Glutamatergic neuron (in vitro differentiated cells): ENCODE measurements at regions not wholly inside any gene's neighbourhood (a gene's known extent, or its start where the extent isn't known, plus 50 kb on each side); places are given as distances from the start of the nearest gene placed in this dataset.
"Not testable (repeated sequence)": the region's sequence is repeated elsewhere in the genome, so short reads cannot be mapped to it uniquely, and the experiment has no call there.

ENCODE experiments used
- DNase-seq: peaks from one replicate; pipeline ENCODE4 v3.0.0; 2022
- H3K27ac Mint-ChIP-seq: one replicate; pipeline ENCODE4 v1.8.0; 2020; ENCODE audit warnings: mild to moderate bottlenecking, mixed read lengths, inconsistent platforms; ENCODE audit not compliant: unreplicated experiment
- H3K27me3 Mint-ChIP-seq: one replicate; pipeline ENCODE4 v1.8.0; 2020; ENCODE audit warnings: mild to moderate bottlenecking, moderate library complexity, mixed read lengths, inconsistent platforms; ENCODE audit not compliant: unreplicated experiment
- H3K36me3 Mint-ChIP-seq: one replicate; pipeline ENCODE4 v1.8.0; 2020; ENCODE audit warnings: mild to moderate bottlenecking, mixed read lengths, inconsistent platforms; ENCODE audit not compliant: unreplicated experiment
- H3K4me1 Mint-ChIP-seq: one replicate; pipeline ENCODE4 v1.8.0; 2020; ENCODE audit warnings: mild to moderate bottlenecking, low read depth, mixed read lengths, inconsistent platforms; ENCODE audit not compliant: unreplicated experiment
- H3K4me3 Mint-ChIP-seq: one replicate; pipeline ENCODE4 v1.8.0; 2020; ENCODE audit warnings: mild to moderate bottlenecking, mixed read lengths, inconsistent platforms; ENCODE audit not compliant: unreplicated experiment
- H3K9me3 Mint-ChIP-seq: one replicate; pipeline ENCODE4 v1.8.0; 2020; ENCODE audit warnings: mild to moderate bottlenecking, moderate library complexity, mixed read lengths, inconsistent platforms; ENCODE audit not compliant: unreplicated experiment
- TF ChIP-seq, protein P1 (sequence below): fragments of 200-600 bp; sonication (generic); IDR thresholded peaks from one replicate; pipeline ENCODE4 v1.5.0; 2021; ENCODE audit not compliant: partially characterized antibody, unreplicated experiment

DNA sequence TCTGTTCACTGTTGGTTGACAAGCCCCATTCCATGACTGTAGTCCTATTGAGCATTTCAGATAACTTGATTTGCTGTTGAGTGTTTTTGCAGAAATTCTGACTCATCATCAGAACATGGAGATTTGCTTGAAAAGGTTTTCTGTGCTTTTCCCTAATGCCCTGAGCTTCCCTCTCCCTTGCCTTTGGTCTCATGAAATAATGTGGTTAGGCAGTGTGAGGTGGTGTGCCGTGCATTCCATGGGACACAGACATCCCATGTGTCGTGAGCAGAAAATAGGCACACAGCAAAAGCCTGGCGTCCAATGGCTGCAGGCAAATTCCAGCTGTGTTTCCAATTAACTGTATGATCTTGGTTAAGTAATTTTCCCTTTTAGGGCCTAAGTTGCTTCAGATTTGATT is 197.4 kb downstream of the DLEU7 start:
- Mint-ChIP-seq H3K4me3 (no peak overlapping the region), H3K4me1 (peaks cover 1% of the 10 kb centered on the region), H3K9me3 (peaks cover 2% of the 10 kb centered on the region), H3K27me3 (no peaks in the 10 kb centered on the region), H3K36me3 (no peaks in the 10 kb centered on the region), H3K27ac (no peak overlapping the region)
- TF ChIP-seq, protein P1, sequence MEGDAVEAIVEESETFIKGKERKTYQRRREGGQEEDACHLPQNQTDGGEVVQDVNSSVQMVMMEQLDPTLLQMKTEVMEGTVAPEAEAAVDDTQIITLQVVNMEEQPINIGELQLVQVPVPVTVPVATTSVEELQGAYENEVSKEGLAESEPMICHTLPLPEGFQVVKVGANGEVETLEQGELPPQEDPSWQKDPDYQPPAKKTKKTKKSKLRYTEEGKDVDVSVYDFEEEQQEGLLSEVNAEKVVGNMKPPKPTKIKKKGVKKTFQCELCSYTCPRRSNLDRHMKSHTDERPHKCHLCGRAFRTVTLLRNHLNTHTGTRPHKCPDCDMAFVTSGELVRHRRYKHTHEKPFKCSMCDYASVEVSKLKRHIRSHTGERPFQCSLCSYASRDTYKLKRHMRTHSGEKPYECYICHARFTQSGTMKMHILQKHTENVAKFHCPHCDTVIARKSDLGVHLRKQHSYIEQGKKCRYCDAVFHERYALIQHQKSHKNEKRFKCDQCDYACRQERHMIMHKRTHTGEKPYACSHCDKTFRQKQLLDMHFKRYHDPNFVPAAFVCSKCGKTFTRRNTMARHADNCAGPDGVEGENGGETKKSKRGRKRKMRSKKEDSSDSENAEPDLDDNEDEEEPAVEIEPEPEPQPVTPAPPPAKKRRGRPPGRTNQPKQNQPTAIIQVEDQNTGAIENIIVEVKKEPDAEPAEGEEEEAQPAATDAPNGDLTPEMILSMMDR: no peak
- no peak for DNase-seq

DNA sequence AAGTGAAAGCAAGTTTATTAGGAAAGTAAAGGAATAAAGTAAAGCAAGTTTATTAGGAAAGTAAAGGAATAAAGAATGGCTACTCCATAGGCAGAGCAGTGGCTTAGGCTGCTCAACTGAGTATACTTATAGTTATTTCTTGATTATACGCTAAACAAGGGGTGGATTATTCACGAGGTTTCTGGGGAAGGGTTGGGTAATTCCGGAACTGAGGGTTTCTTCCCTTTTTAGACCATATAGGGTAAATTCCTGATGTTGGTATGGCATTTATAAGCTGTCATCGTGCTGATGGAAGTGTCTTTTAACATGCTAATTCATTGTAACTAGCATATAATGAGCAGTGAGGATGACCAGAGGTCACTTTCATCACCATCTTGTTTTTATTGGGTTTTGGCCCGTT is 194.3 kb downstream of the DLEU7 start:
- no peaks in the 10 kb centered on the region for H3K27me3 Mint-ChIP-seq
- no peak overlapping the region for H3K4me3 Mint-ChIP-seq
- H3K27ac Mint-ChIP-seq: no peak overlapping the region
- peaks cover 5% of the 10 kb centered on the region for H3K4me1 Mint-ChIP-seq
- H3K36me3 Mint-ChIP-seq: no peaks in the 10 kb centered on the region
- DNase-seq: no peak
- TF ChIP-seq, protein P1: no peak
- peaks cover 2% of the 10 kb centered on the region for H3K9me3 Mint-ChIP-seq

DNA sequence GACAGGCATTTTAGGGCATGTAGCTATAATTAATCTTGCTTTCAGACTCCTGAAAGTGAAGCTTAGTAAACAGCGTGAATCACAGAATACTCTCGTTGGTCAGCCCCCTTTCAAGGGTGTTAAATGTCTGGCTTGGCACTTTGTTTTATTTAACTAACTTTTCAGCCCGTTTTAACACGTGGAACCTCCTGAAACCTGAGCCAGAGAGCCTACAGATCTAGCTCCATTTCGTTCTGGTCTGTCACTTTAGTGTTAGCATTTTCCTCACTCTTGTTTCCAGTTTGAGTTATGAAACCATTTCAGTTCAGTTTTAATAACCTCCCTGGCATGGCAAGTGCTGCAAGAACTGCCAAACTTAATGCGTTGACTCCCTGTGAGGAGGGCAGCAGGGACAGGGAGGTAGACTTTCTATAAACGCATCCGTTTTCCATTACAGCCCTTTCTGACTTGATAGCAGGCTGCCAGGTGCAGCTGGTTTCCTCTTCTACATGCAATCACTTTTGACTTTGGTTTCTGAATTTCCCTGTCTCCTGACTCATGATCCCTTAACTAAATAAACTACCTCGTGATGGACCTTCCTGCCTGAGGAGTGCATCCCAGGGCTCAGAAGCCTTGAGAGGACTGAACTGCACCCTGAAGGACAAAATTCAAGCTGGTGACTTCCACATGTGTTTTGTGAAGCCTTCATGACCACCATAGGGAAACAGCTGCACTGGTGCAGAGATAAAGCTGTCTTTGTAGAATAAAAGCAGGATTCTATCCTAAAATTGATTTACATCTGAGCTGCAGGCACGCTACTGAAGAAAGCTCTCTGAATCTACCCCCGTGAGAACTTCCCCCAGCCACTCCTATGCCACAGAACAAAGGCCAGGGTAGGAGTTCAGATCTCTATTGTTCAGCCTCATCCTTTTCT is 192.6 kb downstream of the DLEU7 start:
- DNase-seq: no peak
- no peaks in the 10 kb centered on the region for H3K27me3 Mint-ChIP-seq
- H3K4me3 Mint-ChIP-seq: no peak overlapping the region
- no peaks in the 10 kb centered on the region for H3K36me3 Mint-ChIP-seq
- H3K27ac Mint-ChIP-seq: no peak overlapping the region
- peaks cover 2% of the 10 kb centered on the region for H3K9me3 Mint-ChIP-seq
- TF ChIP-seq, protein P1: no peak
- peaks cover 5% of the 10 kb centered on the region for H3K4me1 Mint-ChIP-seq

DNA sequence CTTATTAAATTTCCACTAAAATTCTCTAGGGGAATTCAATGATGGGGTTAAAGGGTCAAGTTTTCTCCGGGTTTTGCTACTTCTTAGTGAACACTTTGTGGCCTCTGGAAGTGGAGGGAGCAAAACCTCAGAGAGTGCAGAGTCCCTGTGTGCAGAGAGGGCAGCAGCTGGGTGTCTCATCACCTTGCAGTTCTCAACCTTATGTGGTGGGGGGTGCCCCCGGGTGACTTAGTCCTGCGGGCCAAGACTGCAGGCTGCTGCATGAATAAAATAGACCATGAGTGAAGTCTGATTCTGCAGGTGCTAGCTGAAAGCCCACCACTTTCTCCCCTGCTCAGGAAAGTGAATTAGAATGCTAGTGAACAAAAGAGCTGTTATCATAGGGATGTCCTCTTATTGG is 191.6 kb downstream of the DLEU7 start:
- no peak overlapping the region for H3K27ac Mint-ChIP-seq
- H3K4me3 Mint-ChIP-seq: no peak overlapping the region
- H3K27me3 Mint-ChIP-seq: no peaks in the 10 kb centered on the region
- TF ChIP-seq, protein P1: no peak
- peaks cover 2% of the 10 kb centered on the region for H3K9me3 Mint-ChIP-seq
- peaks cover 5% of the 10 kb centered on the region for H3K4me1 Mint-ChIP-seq
- H3K36me3 Mint-ChIP-seq: no peaks in the 10 kb centered on the region
- no peak for DNase-seq

DNA sequence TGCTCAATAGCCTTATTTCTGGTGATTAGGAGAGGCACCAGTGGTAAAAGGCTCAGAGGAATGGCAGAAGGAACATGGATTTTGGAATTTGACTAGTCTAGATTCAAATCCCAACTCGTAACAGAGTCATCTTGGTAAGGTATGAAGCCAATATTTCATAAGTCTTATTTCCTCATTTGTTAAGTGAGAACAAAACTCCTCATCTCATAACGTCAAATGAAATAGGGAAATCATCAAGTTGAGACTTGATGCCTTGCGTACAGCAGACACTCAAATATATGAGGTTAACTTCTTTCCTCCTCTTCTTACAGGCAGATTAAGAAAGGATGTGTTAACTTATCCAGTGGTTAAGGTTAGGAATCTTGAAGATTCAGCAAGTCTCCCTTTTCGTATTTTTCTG is 189.2 kb downstream of the DLEU7 start:
- TF ChIP-seq, protein P1: no peak
- peaks cover 5% of the 10 kb centered on the region for H3K4me1 Mint-ChIP-seq
- no peaks in the 10 kb centered on the region for H3K27me3 Mint-ChIP-seq
- no peaks in the 10 kb centered on the region for H3K36me3 Mint-ChIP-seq
- H3K27ac Mint-ChIP-seq: no peak overlapping the region
- H3K4me3 Mint-ChIP-seq: no peak overlapping the region
- H3K9me3 Mint-ChIP-seq: peaks cover 2% of the 10 kb centered on the region
- DNase-seq: no peak

DNA sequence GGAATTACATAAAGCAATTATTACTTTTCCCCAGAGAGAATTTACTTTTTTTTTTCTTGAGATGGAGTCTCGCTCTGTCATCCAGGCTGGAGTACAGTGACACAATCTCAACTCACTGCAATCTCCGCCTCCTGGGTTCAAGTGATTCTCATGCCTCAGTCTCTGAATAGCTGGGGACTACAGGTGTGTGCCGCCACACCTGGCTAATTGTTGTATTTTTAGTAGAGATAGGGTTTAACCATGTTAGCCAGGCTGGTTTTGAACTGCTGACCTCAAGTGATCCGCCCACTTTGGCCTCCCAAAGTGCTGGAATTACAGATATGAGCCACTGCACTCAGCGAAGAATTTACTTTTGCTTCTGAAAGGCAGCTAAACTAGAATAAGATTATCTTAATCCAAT is 181.6 kb downstream of the DLEU7 start:
- H3K9me3 Mint-ChIP-seq, H3K4me1 Mint-ChIP-seq, DNase-seq, H3K27me3 Mint-ChIP-seq, H3K27ac Mint-ChIP-seq, H3K4me3 Mint-ChIP-seq: not testable (repeated sequence)
- peaks cover 17% of the 10 kb centered on the region for H3K36me3 Mint-ChIP-seq
